Heart left ventricle (tissue), 16 donors: ENCODE measurements at regions not wholly inside any gene's neighbourhood (a gene's known extent, or its start where the extent isn't known, plus 50 kb on each side); places are given as distances from the start of the nearest gene placed in this dataset.

Experiments used
- ATAC-seq, 4 donors: fragments of 200-7000 bp; cut with Tn5 transposase; one replicate each; pipeline ENCODE4 v1.9.1; 2020 to 2022; ENCODE audit warnings: moderate library complexity in 4 of 4, mild to moderate bottlenecking in 3 of 4, moderate number of reproducible peaks in 1 of 4
- DNase-seq, 5 donors: peaks; one replicate each; pipeline ENCODE4 v3.0.0-alpha.2; 2020
- H3K27ac ChIP-seq, 12 donors: fragments of 200-600 bp; sonication (generic) in 4 of 12; one replicate each; pipeline versions ENCODE4 v1.5.0 to v1.8.0; 2016 to 2022; ENCODE audit warnings: mild to moderate bottlenecking in 2 of 12
- H3K27me3 ChIP-seq, 9 donors: fragments of 200-600 bp; sonication (generic) in 2 of 9; one replicate each; pipeline versions ENCODE4 v1.5.1 to v1.8.0; 2016 to 2022; ENCODE audit warnings: mild to moderate bottlenecking in 3 of 9
- H3K36me3 ChIP-seq, 9 donors: fragments of 200-600 bp; sonication (generic) in 2 of 9; one replicate each; pipeline versions ENCODE4 v1.5.0 to v1.8.0; 2018 to 2022; ENCODE audit warnings: mild to moderate bottlenecking in 2 of 9
- H3K4me1 ChIP-seq, 12 donors: fragments of 200-600 bp; sonication (generic) in 4 of 12; one replicate each; pipeline versions ENCODE4 v1.5.0 to v1.8.0; 2016 to 2022; ENCODE audit warnings: mild to moderate bottlenecking in 3 of 12
- H3K4me3 ChIP-seq, 12 donors: fragments of 200-600 bp; sonication (generic) in 4 of 12; one replicate each; pipeline versions ENCODE4 v1.5.0 to v1.8.0; 2017 to 2022; ENCODE audit warnings: mild to moderate bottlenecking in 9 of 12, moderate library complexity in 4 of 12
- H3K9me3 ChIP-seq, 12 donors: fragments of 200-600 bp; sonication (generic) in 4 of 12; one replicate each; pipeline versions ENCODE4 v1.5.0 to v1.8.0; 2016 to 2022; ENCODE audit warnings: mild to moderate bottlenecking in 1 of 12
- CTCF ChIP-seq, 12 donors: fragments of 200-600 bp; sonication (generic) in 4 of 12; IDR thresholded peaks; one replicate each; pipeline versions ENCODE4 v1.5.0 to v1.8.0; 2018 to 2022; ENCODE audit warnings: antibody characterized with exemption in 12 of 12, mild to moderate bottlenecking in 5 of 12
- POLR2A ChIP-seq, 2 donors: fragments of 450-650 bp; IDR thresholded peaks; one replicate each; pipeline ENCODE4 v1.6.1; 2017; ENCODE audit warnings: antibody characterized with exemption in 2 of 2, mild to moderate bottlenecking in 2 of 2, moderate library complexity in 2 of 2
- WGBS, 4 donors: extraction: QIAGEN DNeasy Blood & Tissue Kit in 2 of 4; methylation state at CpG; one replicate each; pipeline versions ENCODE4 v1.1.5 to v1.1.7; 2013 to 2018; 5-methylcytosine and 5-hydroxymethylcytosine counted together
- intact Hi-C, 10 donors: fragments of 100-400 bp; cut with DNase I; formaldehyde crosslinking; loops; one replicate each; pipeline versions ENCODE4 v1.11.1 to v1.14.2; 2022
- donor health status: ischemic (EF 13 %, LVEDD 7.1; RV severe dilation, severe dysfunction).
- donor health status: healthy with polysubstance abuse.
- donor health status: DM: no; HTN: yes; CAD: no.
- donor health status: DM: no; HTN: no; CAD: no.
- donor health status: ischemic (EF 25% LVEDD 6.9; RV normal size, moderate dysfunction).
- donor health status: ischemic (EF 25% LVEDD 5.7; RV mildly dilated, moderate dysfunction).
- donor health status: healthy.
- donor health status: DM: yes; HTN: yes; CAD: no.
- donor health status: ischemic (EF 35%, LVEDD 5.7; RV mildly dilated, moderate dysfunction).
- donor health status: nonischemic (EF 11% LVEDD 7.7; RV severe dilation, severe dysfunction).
- donor health status: DM: yes; HTN: yes; CAD: no.
- donor health status: PGD.
- donor health status: ischemic (EF 29% LVEDD 5.4; RV normal size, mild dysfunction).
- donor health status: nonischemic (EF 23%, LVEDD 6.1; RV moderate dilation, normal function).

- ATAC-seq (no peak), DNase-seq (no peak)
- no peaks in the 10 kb centered on the region for H3K27me3 ChIP-seq
- TF ChIP-seq CTCF (IDR thresholded peaks at IDR 0.05) (no peak), POLR2A (IDR thresholded peaks at IDR 0.05) (no peak)
- intact Hi-C loops = no loop called here
- H3K27ac ChIP-seq = no peak overlapping the region
- H3K4me1 ChIP-seq = no peaks in the 10 kb centered on the region
- H3K36me3 ChIP-seq = no peaks in the 10 kb centered on the region
- WGBS, 4 donors = 78 to 85% (median 83%) methylated on average over 5 of the region's 5 CpGs
- peaks cover 0 to 4% (median 0%) of the 10 kb centered on the region in 12 donors for H3K9me3 ChIP-seq
- H3K4me3 ChIP-seq = no peak overlapping the region
These were observed 260.6 kb downstream of the PSAT1 start for GRCh38 chr9:78557540-78557939.

GRCh38 chr9:78559449-78559885 is 262.5 kb downstream of the PSAT1 start:
- intact Hi-C loops = no loop called here
- 65 to 72% (median 68%) methylated on average over 3 of the region's 3 CpGs for WGBS, 4 donors

GRCh38 chr9:78562021-78562420 is 265.1 kb downstream of the PSAT1 start:
- ATAC-seq (no peak), DNase-seq (no peak)
- Histone ChIP-seq H3K27ac (no peak overlapping the region), H3K27me3 (no peaks in the 10 kb centered on the region), H3K9me3 (peaks cover 0 to 4% (median 0%) of the 10 kb centered on the region in 12 donors), H3K4me1 (no peaks in the 10 kb centered on the region), H3K36me3 (no peaks in the 10 kb centered on the region), H3K4me3 (no peak overlapping the region)
- no peak for TF ChIP-seq POLR2A (IDR thresholded peaks at IDR 0.05)
- no peak for TF ChIP-seq CTCF (IDR thresholded peaks at IDR 0.05)
- WGBS, 4 donors = 46 to 81% (median 68%) methylated on average over 1 of the region's 1 CpG
- intact Hi-C loops = no loop called here

More at GRCh38 chr9:78559449-78559885, 262.5 kb downstream of the PSAT1 start:
- no peak overlapping the region for H3K27ac ChIP-seq
- H3K27me3 ChIP-seq = no peaks in the 10 kb centered on the region
- H3K9me3 ChIP-seq = peaks cover 0 to 4% (median 0%) of the 10 kb centered on the region in 12 donors
- TF ChIP-seq CTCF (IDR thresholded peaks at IDR 0.05) (no peak), POLR2A (IDR thresholded peaks at IDR 0.05) (no peak)
- H3K4me1 ChIP-seq = no peaks in the 10 kb centered on the region
- H3K4me3 ChIP-seq = no peak overlapping the region
- H3K36me3 ChIP-seq = no peaks in the 10 kb centered on the region
- ATAC-seq (no peak), DNase-seq (no peak)

GRCh38 chr9:78563269-78563668 is 266.3 kb downstream of the PSAT1 start:
- no peak for TF ChIP-seq POLR2A (IDR thresholded peaks at IDR 0.05)
- TF ChIP-seq CTCF (IDR thresholded peaks at IDR 0.05) = no peak
- Histone ChIP-seq H3K36me3 (no peaks in the 10 kb centered on the region), H3K27ac (no peak overlapping the region), H3K4me3 (no peak overlapping the region), H3K27me3 (no peaks in the 10 kb centered on the region), H3K4me1 (no peaks in the 10 kb centered on the region), H3K9me3 (peaks cover 0 to 4% (median 0%) of the 10 kb centered on the region in 12 donors)
- WGBS, 4 donors = 75 to 84% (median 76%) methylated on average over 5 of the region's 5 CpGs
- DNase-seq (no peak), ATAC-seq (no peak)
- intact Hi-C loops = no loop called here
